H1 (cell line): ENCODE measurements at regions not wholly inside any gene's neighbourhood (a gene's known extent, or its start where the extent isn't known, plus 50 kb on each side); places are given as distances from the start of the nearest gene placed in this dataset.

Experiments used
- CTCF ChIA-PET: fragments of 300-600 bp; sonication (Branson Sonifier 250); formaldehyde crosslinking; loops from one replicate; lab custom pipeline; 2021; ENCODE audit not compliant: partially characterized antibody; lab: Charles Lee
- POLR2A ChIA-PET: fragments of 300-600 bp; sonication (Branson Sonifier 250); formaldehyde crosslinking; loops from one replicate; lab custom pipeline; 2021; ENCODE audit warnings: inconsistent platforms; ENCODE audit not compliant: partially characterized antibody; lab: Charles Lee
- DNase-seq, 2 experiments: peaks; one replicate each; pipeline versions ENCODE4 v3.0.0 to v3.0.0-alpha.2; 2010 to 2022; ENCODE audit warnings: low spot score in 2 of 2, low read depth in 1 of 2, mixed read lengths in 1 of 2
- FAIRE-seq: peaks from 2 replicates; lab custom pipeline; 2011; peaks lifted over from hg19 to GRCh38; lab: Jason Lieb, UNC
- H2AFZ ChIP-seq: 2 replicates; pipeline ENCODE4 v1.8.1; 2012; ENCODE audit warnings: low read length, inconsistent platforms
- H2AK5ac ChIP-seq: 2 replicates; pipeline ENCODE4 v1.6.1; 2013; ENCODE audit warnings: low read depth, low read length
- H2BK120ac ChIP-seq: replicated peaks from 2 replicates; pipeline ENCODE3; 2013; ENCODE audit warnings: low read depth, low read length, inconsistent platforms
- H2BK12ac ChIP-seq: 2 replicates; pipeline ENCODE4 v1.6.1; 2013; ENCODE audit warnings: low read depth, low read length
- H2BK15ac ChIP-seq: 2 replicates; pipeline ENCODE4 v1.6.1; 2013; ENCODE audit warnings: low read length
- H2BK20ac ChIP-seq: 2 replicates; pipeline ENCODE4 v1.6.1; 2013; ENCODE audit warnings: low read length
- H2BK5ac ChIP-seq: 2 replicates; pipeline ENCODE4 v1.6.1; 2013; ENCODE audit warnings: low read depth, low read length
- H3K14ac ChIP-seq: 2 replicates; pipeline ENCODE4 v1.6.1; 2013; ENCODE audit warnings: inconsistent platforms; ENCODE audit not compliant: insufficient read length
- H3K18ac ChIP-seq: 2 replicates; pipeline ENCODE4 v1.6.1; 2013; ENCODE audit warnings: low read length; ENCODE audit errors: extremely low read depth
- H3K23ac ChIP-seq: 2 replicates; pipeline ENCODE4 v1.6.1; 2013; ENCODE audit warnings: inconsistent platforms; ENCODE audit not compliant: insufficient read length
- H3K23me2 ChIP-seq: 2 replicates; pipeline ENCODE4 v1.6.1; 2013; ENCODE audit warnings: low read depth, low read length
- H3K27ac ChIP-seq: 2 replicates; pipeline ENCODE4 v1.6.1; 2011; ENCODE audit warnings: low read depth, low read length, inconsistent platforms
- H3K27me3 ChIP-seq, 4 experiments: replicated peaks in 1 of 4; 1 replicate in 1 of 4; 2 replicates in 3 of 4; pipeline versions ENCODE4 v1.6.1 to v1.8.1; 2011 to 2013; ENCODE audit warnings: low read length in 3 of 4, mild to moderate bottlenecking in 3 of 4, inconsistent platforms in 2 of 4, mixed read lengths in 2 of 4, moderate library complexity in 1 of 4; ENCODE audit not compliant: control insufficient read depth in 3 of 4, insufficient read depth in 3 of 4; ENCODE audit errors: extremely low read depth in 1 of 4
- H3K36me3 ChIP-seq, 4 experiments: 2 replicates each; pipeline versions ENCODE4 v1.6.1 to v1.8.1; 2011 to 2013; ENCODE audit warnings: mild to moderate bottlenecking in 4 of 4, low read length in 3 of 4, moderate library complexity in 2 of 4, control low read depth in 1 of 4, inconsistent platforms in 1 of 4; ENCODE audit not compliant: insufficient read depth in 4 of 4, control insufficient read depth in 2 of 4
- H3K4ac ChIP-seq: replicated peaks from 2 replicates; pipeline ENCODE3; 2013; ENCODE audit warnings: low read length, low read depth, mixed read lengths, inconsistent platforms; ENCODE audit not compliant: insufficient read length
- H3K4me1 ChIP-seq, 4 experiments: replicated peaks in 1 of 4; 1 replicate in 1 of 4; 2 replicates in 3 of 4; pipeline versions ENCODE4 v1.6.1 to v1.8.1; 2011 to 2013; ENCODE audit warnings: low read length in 3 of 4, inconsistent platforms in 2 of 4, mixed read lengths in 1 of 4; ENCODE audit not compliant: insufficient read depth in 4 of 4, control insufficient read depth in 3 of 4
- H3K4me2 ChIP-seq, 2 experiments: 2 replicates each; pipeline versions ENCODE4 v1.6.1 to v1.8.1; 2011 to 2013; ENCODE audit warnings: low read depth in 2 of 2, low read length in 2 of 2, control low read depth in 1 of 2, inconsistent platforms in 1 of 2, mild to moderate bottlenecking in 1 of 2; ENCODE audit not compliant: insufficient read depth in 1 of 2
- H3K4me3 ChIP-seq, 4 experiments: fragments of 200-600, 300-600 bp in 1 of 4; sonication (generic), shearing (Covaris generic), sonication (Bioruptor Twin) in 1 of 4; 2 replicates each; pipeline versions ENCODE4 v1.5.1 to v1.8.1; 2011 to 2016; ENCODE audit warnings: low read length in 4 of 4, low read depth in 3 of 4, control low read depth in 2 of 4, inconsistent platforms in 2 of 4, mild to moderate bottlenecking in 2 of 4, mixed read lengths in 1 of 4, moderate library complexity in 1 of 4; ENCODE audit not compliant: insufficient read depth in 2 of 4; ENCODE audit errors: extremely low read depth in 1 of 4
- H3K56ac ChIP-seq: replicated peaks from 2 replicates; pipeline ENCODE3; 2013; ENCODE audit warnings: low read depth, mild to moderate bottlenecking, mixed read lengths, low read length, inconsistent platforms; ENCODE audit not compliant: insufficient read length
- H3K79me1 ChIP-seq: 2 replicates; pipeline ENCODE4 v1.6.1; 2013; ENCODE audit warnings: low read depth, low read length, control low read depth
- H3K79me2 ChIP-seq, 2 experiments: 2 replicates each; pipeline versions ENCODE4 v1.6.1 to v1.8.1; 2012 to 2013; ENCODE audit warnings: low read length in 2 of 2, mild to moderate bottlenecking in 2 of 2, inconsistent platforms in 1 of 2; ENCODE audit not compliant: insufficient read depth in 2 of 2, control insufficient read depth in 1 of 2
- H3K9ac ChIP-seq, 4 experiments: replicated peaks in 1 of 4; 1 replicate in 1 of 4; 2 replicates in 3 of 4; pipeline versions ENCODE4 v1.6.1 to v1.8.1; 2011 to 2013; ENCODE audit warnings: low read depth in 3 of 4, low read length in 3 of 4, control low read depth in 2 of 4, mild to moderate bottlenecking in 2 of 4, moderate library complexity in 2 of 4, inconsistent platforms in 1 of 4; ENCODE audit errors: extremely low read depth in 1 of 4
- H3K9me3 ChIP-seq, 2 experiments: 2 replicates each; pipeline versions ENCODE4 v1.6.1 to v1.8.1; 2012 to 2013; ENCODE audit warnings: mild to moderate bottlenecking in 2 of 2, moderate library complexity in 2 of 2, control low read depth in 1 of 2, inconsistent platforms in 1 of 2, low read depth in 1 of 2, low read length in 1 of 2, mixed read lengths in 1 of 2; ENCODE audit not compliant: insufficient read depth in 2 of 2
- H4K20me1 ChIP-seq, 2 experiments: replicated peaks in 1 of 2; 2 replicates each; pipeline versions ENCODE3 to v1.8.1; 2011 to 2013; ENCODE audit warnings: inconsistent platforms in 2 of 2, low read length in 2 of 2, mild to moderate bottlenecking in 1 of 2; ENCODE audit not compliant: insufficient read depth in 2 of 2, control insufficient read depth in 1 of 2
- H4K5ac ChIP-seq: 2 replicates; pipeline ENCODE4 v1.6.1; 2013; ENCODE audit warnings: low read length, low read depth, mixed read lengths, inconsistent platforms; ENCODE audit not compliant: insufficient read length
- H4K8ac ChIP-seq: 2 replicates; pipeline ENCODE4 v1.8.0; 2013; ENCODE audit warnings: mild to moderate bottlenecking, moderate library complexity, low read length, inconsistent platforms; ENCODE audit not compliant: insufficient read depth; ENCODE audit errors: extremely low read depth
- H4K91ac ChIP-seq: replicated peaks from 2 replicates; pipeline ENCODE3; 2013; ENCODE audit warnings: low read length, mixed read lengths, inconsistent platforms; ENCODE audit not compliant: insufficient read length
- ATF3 ChIP-seq: IDR thresholded peaks from 2 replicates; pipeline ENCODE4 v1.6.1; 2011; ENCODE audit warnings: low read depth, mild to moderate bottlenecking, low read length; ENCODE audit not compliant: insufficient read depth
- BCL11A ChIP-seq, 2 experiments: IDR thresholded peaks; one replicate each; pipeline ENCODE4 v1.6.1; 2011; ENCODE audit warnings: low read depth in 2 of 2, low read length in 2 of 2, mild to moderate bottlenecking in 2 of 2
- E2F6 ChIP-seq: IDR thresholded peaks from 2 replicates; pipeline ENCODE4 v1.6.1; 2012; ENCODE audit warnings: inconsistent platforms
- EP300 ChIP-seq, 2 experiments: IDR thresholded peaks; 1 replicate in 1 of 2; 2 replicates in 1 of 2; pipeline ENCODE4 v1.6.1; 2011 to 2012; ENCODE audit warnings: low read depth in 2 of 2, low read length in 2 of 2, mild to moderate bottlenecking in 2 of 2, borderline replicate concordance in 1 of 2, inconsistent platforms in 1 of 2, moderate library complexity in 1 of 2
- FOSL1 ChIP-seq: IDR thresholded peaks from 2 replicates; pipeline ENCODE4 v1.6.1; 2011; ENCODE audit warnings: mild to moderate bottlenecking, low read depth, low read length, moderate library complexity; ENCODE audit not compliant: insufficient read depth
- GTF2F1 ChIP-seq: IDR thresholded peaks from 2 replicates; pipeline ENCODE4 v1.6.1; 2012; ENCODE audit warnings: low read depth, low read length, improper control_type of control experiment, borderline replicate concordance
- JUN ChIP-seq: IDR thresholded peaks from 2 replicates; pipeline ENCODE4 v1.6.1; 2011; ENCODE audit warnings: low read depth, mild to moderate bottlenecking, improper control_type of control experiment, low read length
- NANOG ChIP-seq: IDR thresholded peaks from 2 replicates; pipeline ENCODE4 v1.6.1; 2011; ENCODE audit warnings: low read length, low read depth, mild to moderate bottlenecking, inconsistent platforms; ENCODE audit not compliant: insufficient read depth, poor library complexity, severe bottlenecking
- SIN3A ChIP-seq, 2 experiments: IDR thresholded peaks in 1 of 2; conservative IDR thresholded peaks in 1 of 2; 2 replicates each; pipeline ENCODE4 v1.6.1; 2011 to 2012; ENCODE audit warnings: low read length in 2 of 2, improper control_type of control experiment in 1 of 2, low read depth in 1 of 2, mild to moderate bottlenecking in 1 of 2
- SIRT6 ChIP-seq: IDR thresholded peaks from one replicate; pipeline ENCODE4 v1.7.1; 2012; ENCODE audit warnings: low read length, inconsistent platforms
- WGBS, 2 experiments: shearing (Covaris generic) in 1 of 2; methylation state at CpG; one replicate each; pipeline versions ENCODE4 v1.1.6 to v1.1.7; 2013 to 2015; ENCODE audit warnings: low lambda C conversion rate in 2 of 2, mixed read lengths in 2 of 2, inconsistent platforms in 1 of 2, low coverage in 1 of 2, missing lambda C conversion rate in 1 of 2; ENCODE audit not compliant: insufficient replicate concordance in 2 of 2, insufficient coverage in 1 of 2, insufficient read length in 1 of 2; ENCODE audit errors: extremely low coverage in 1 of 2, missing lambda C conversion rate in 1 of 2; 5-methylcytosine and 5-hydroxymethylcytosine counted together

GRCh38 chr4:128709268-128709667 is 100.2 kb upstream of the JADE1 start:
- Histone ChIP-seq H3K4me2 (no peak overlapping the region), H2BK120ac (peak overlapping the region; percentile 81), H3K4ac (no peak overlapping the region), H3K79me1 (no peaks in the 10 kb centered on the region), H3K4me1 (peaks cover 0 to 4% (median 1%) of the 10 kb centered on the region in 4 experiments; a peak in 4 of 7 replicates), H2AK5ac (no peak overlapping the region), H3K14ac (no peak overlapping the region), H3K18ac (peak overlapping the region; percentile 81; the same call in 1 of the 2 replicates), H3K4me3 (no peak overlapping the region), H3K23me2 (no peaks in the 10 kb centered on the region), H4K20me1 (no peaks in the 10 kb centered on the region), H2BK12ac (peak overlapping the region; percentile 96; the same call in 1 of the 2 replicates), H2BK5ac (peak overlapping the region; percentile 90; the same call in 1 of the 2 replicates), H3K9me3 (no peaks in the 10 kb centered on the region), H3K27ac (no peak overlapping the region), H2BK15ac (peak overlapping the region; percentile 92; the same call in 1 of the 2 replicates), H3K27me3 (no peaks in the 10 kb centered on the region), H2AFZ (peak overlapping the region; percentile 59; the same call in 1 of the 2 replicates), H3K79me2 (no peaks in the 10 kb centered on the region), H3K23ac (no peak overlapping the region), H3K56ac (no peak overlapping the region), H4K91ac (peak overlapping the region; percentile 66), H3K36me3 (no peaks in the 10 kb centered on the region), H4K8ac (0 out of 2 replicates have a peak overlapping the region, but pooled peaks have one; percentile 57), H4K5ac (no peak overlapping the region), H3K9ac (no peak overlapping the region), H2BK20ac (peak overlapping the region; percentile 67; the same call in 1 of the 2 replicates)
- 86% methylated on average over 4 of the region's 4 CpGs; no CpG with 5 or more reads in 1 of the 2 experiments for WGBS, 2 experiments
- ChIA-PET CTCF (interaction anchor here (0.6 to 0.7 kb wide), 2 partner anchors 10 to 16 kb away, joined by 3 to 5 read pairs; no protein-coding TSS in a partner anchor), POLR2A (no interaction called here)
- DNase-seq (no peak), FAIRE-seq (no peak)
- no peak for TF ChIP-seq ATF3
- TF ChIP-seq E2F6 = no peak
- no peak for TF ChIP-seq GTF2F1
- TF ChIP-seq FOSL1 = no peak
- TF ChIP-seq NANOG = no peak
- TF ChIP-seq SIRT6 = no peak
- no peak for TF ChIP-seq SIN3A (conservative IDR thresholded peaks at IDR 0.05 in 1 of 2, IDR thresholded peaks at IDR 0.05 in 1 of 2; ENCODE audit: low read depth in 1 of 2, low read length in 2 of 2)
- no peak for TF ChIP-seq BCL11A (IDR thresholded peaks at IDR 0.05; ENCODE audit: low read depth in 2 of 2, low read length in 2 of 2)
- no peak for TF ChIP-seq JUN
- TF ChIP-seq EP300 (IDR thresholded peaks at IDR 0.05; ENCODE audit: borderline replicate concordance in 1 of 2, low read depth in 2 of 2, low read length in 2 of 2) = no peak
